ENCODE measurements at regions not wholly inside any gene's neighbourhood (a gene's known extent, or its start where the extent isn't known, plus 50 kb on each side); places are given as distances from the start of the nearest gene placed in this dataset.

DNA sequence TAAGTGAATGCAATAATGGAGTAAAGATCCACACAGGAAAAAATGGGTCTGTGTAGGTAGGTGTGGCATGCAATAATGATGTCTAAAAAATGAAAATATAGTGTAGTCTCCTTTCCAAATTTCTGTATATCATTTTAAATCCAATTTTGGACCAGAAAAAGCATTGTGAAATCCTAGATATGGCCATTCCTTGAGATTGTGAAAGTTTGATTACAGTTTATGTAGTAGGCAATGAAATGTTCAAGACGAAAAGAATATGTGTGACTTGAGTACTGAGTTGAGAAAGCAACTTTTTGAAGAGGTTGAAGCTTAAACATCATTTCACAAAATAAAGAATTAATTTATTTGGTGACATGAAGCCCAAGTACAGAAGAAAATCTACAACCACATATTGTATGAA, 698.7 kb downstream of the EPHA3 start:
- WGBS, 2 donors, result 75% methylated on average over 1 of the region's 1 CpG
- no peak overlapping the region for H3K4me3 ChIP-seq (ENCODE audit: low read depth, poor library complexity, severe bottlenecking)
- TF ChIP-seq, protein P1, sequence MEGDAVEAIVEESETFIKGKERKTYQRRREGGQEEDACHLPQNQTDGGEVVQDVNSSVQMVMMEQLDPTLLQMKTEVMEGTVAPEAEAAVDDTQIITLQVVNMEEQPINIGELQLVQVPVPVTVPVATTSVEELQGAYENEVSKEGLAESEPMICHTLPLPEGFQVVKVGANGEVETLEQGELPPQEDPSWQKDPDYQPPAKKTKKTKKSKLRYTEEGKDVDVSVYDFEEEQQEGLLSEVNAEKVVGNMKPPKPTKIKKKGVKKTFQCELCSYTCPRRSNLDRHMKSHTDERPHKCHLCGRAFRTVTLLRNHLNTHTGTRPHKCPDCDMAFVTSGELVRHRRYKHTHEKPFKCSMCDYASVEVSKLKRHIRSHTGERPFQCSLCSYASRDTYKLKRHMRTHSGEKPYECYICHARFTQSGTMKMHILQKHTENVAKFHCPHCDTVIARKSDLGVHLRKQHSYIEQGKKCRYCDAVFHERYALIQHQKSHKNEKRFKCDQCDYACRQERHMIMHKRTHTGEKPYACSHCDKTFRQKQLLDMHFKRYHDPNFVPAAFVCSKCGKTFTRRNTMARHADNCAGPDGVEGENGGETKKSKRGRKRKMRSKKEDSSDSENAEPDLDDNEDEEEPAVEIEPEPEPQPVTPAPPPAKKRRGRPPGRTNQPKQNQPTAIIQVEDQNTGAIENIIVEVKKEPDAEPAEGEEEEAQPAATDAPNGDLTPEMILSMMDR (IDR thresholded peaks at IDR 0.05), result no peak
- TF ChIP-seq POLR2A (IDR thresholded peaks at IDR 0.05), result no peak
- intact Hi-C loops (cut with DNase I; ENCODE audit: low total_unique reads), result no loop called here
- DNase-seq (ENCODE audit: low spot score in 2 of 2), result no peak

DNA sequence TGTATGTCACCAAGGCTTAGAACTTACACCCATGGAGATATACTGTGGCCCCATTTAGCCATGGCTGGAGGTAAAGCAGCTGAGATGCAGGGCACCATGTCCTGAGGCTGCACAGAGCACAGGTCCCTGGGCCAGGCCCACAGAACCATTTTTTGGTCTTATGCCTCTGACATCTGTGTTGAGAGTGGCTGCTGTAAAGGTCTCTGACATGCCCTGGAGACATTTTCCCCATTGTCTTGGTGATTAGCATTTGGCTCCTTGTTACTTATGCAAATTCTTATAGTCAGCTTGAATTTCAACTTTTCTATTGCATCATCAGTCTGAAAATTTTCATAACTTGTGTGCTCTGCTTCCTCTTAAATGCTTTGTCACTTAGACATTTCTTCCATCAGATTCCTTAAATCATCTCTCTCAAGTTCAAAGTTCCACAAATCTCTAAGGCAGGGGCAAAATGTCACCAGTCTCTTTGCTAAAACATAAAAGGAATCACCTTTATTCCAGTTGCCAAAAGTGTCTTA, 701.3 kb downstream of the EPHA3 start:
- H3K4me3 ChIP-seq (ENCODE audit: low read depth, poor library complexity, severe bottlenecking), result no peak overlapping the region
- intact Hi-C loops (cut with DNase I; ENCODE audit: low total_unique reads), result no loop called here
- DNase-seq (ENCODE audit: low spot score in 2 of 2), result no peak
- TF ChIP-seq POLR2A (IDR thresholded peaks at IDR 0.05), result no peak
- TF ChIP-seq, protein P1 (IDR thresholded peaks at IDR 0.05), result no peak

DNA sequence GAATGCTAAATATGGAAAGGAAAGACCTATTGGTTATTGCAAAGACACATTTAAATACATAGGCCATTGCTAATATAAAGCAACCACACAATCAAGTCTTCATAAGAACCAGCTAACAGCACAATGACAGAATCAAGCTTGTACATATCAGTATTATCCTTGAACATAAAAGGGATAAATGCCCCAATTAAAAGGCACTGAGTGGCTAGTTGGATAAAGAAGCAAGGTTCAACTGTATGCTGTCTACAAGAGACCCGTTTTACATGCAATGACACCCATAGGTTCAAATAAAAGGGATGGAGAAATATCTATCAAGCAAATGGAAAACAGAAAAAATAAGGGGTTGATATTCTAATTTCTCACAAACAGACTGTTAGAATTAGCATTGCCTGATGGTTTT, 706.1 kb downstream of the EPHA3 start:
- TF ChIP-seq POLR2A (IDR thresholded peaks at IDR 0.05), result no peak
- TF ChIP-seq, protein P1 (IDR thresholded peaks at IDR 0.05), result no peak
- 76 to 82% methylated on average over 1 of the region's 1 CpG for WGBS, 2 donors
- intact Hi-C loops (cut with DNase I; ENCODE audit: low total_unique reads), result no loop called here
- DNase-seq (ENCODE audit: low spot score in 2 of 2), result no peak
- no peak overlapping the region for H3K4me3 ChIP-seq (ENCODE audit: low read depth, poor library complexity, severe bottlenecking)

DNA sequence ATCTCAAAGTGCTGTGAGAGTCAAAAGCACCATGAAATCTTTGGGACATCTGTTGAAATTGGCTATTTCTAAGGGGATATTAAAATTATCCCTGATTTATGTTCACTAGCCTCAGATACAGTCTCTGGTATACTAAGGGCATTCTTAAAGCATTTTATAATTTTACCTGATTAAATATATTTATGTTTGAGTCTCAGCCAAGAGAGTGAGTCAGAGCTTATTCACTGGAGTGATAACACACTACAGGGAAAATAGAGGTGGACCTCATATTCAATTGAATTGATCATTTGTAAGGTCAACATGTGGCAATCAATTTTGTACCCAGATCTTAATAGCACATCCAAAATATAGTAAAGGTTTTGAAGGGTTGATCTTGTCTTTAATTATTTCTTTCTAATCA, 733.6 kb downstream of the EPHA3 start:
- H3K4me3 ChIP-seq (ENCODE audit: low read depth, poor library complexity, severe bottlenecking), result no peak overlapping the region
- TF ChIP-seq POLR2A (IDR thresholded peaks at IDR 0.05), result no peak
- TF ChIP-seq, protein P1 (IDR thresholded peaks at IDR 0.05), result no peak
- intact Hi-C loops (cut with DNase I; ENCODE audit: low total_unique reads), result no loop called here
- no peak for DNase-seq (ENCODE audit: low spot score in 2 of 2)

DNA sequence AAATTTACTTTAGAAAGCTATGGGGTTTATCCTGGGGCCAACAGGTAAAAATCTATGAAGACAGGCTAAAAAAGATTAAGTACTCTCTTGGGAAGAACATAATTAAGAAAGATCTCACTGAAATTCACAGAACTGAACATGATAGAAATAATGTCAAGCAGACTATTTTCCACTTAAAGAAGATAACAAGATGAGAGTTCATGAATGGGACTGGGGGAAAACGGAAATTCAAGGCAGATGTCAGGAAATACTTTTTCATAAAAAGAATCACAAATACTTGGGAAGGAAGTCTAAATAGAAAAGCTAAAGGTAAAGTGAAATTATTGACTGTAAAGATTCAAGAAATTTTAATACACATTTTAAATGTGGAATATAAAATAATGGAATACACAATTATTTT, 737.6 kb downstream of the EPHA3 start:
- intact Hi-C loops (cut with DNase I; ENCODE audit: low total_unique reads), result no loop called here
- no peak overlapping the region for H3K4me3 ChIP-seq (ENCODE audit: low read depth, poor library complexity, severe bottlenecking)
- DNase-seq (ENCODE audit: low spot score in 2 of 2), result no peak
- no peak for TF ChIP-seq POLR2A (IDR thresholded peaks at IDR 0.05)
- TF ChIP-seq, protein P1 (IDR thresholded peaks at IDR 0.05), result no peak
- 66 to 70% methylated on average over 1 of the region's 1 CpG for WGBS, 2 donors

DNA sequence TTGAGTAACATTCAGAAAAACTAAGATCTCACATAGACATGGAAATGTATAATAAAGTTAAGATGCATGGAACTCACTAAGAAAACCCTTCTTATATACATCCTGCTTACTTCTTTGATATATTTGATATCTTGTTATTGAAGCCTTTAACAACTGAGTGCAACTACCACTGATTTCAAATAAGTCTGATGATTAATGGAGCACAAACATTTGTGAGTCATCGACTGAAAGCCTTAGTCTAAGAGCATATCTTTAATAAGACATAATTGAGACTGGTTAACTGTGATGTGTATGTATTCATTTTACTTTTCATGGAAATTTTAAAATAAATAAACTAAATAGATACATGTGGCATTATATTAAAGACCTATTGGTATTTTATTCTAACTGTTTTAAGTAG, 740.5 kb downstream of the EPHA3 start:
- 73 to 77% methylated on average over 1 of the region's 1 CpG for WGBS, 2 donors
- no peak overlapping the region for H3K4me3 ChIP-seq (ENCODE audit: low read depth, poor library complexity, severe bottlenecking)
- no peak for DNase-seq (ENCODE audit: low spot score in 2 of 2)
- TF ChIP-seq, protein P1 (IDR thresholded peaks at IDR 0.05), result no peak
- no peak for TF ChIP-seq POLR2A (IDR thresholded peaks at IDR 0.05)
- intact Hi-C loops (cut with DNase I; ENCODE audit: low total_unique reads), result no loop called here
